K562 (cell line): ENCODE measurements at regions not wholly inside any gene's neighbourhood (a gene's known extent, or its start where the extent isn't known, plus 50 kb on each side); places are given as distances from the start of the nearest gene placed in this dataset.

Source experiments
- ATAC-seq: fragments of 200-7000 bp; cut with Tn5 transposase; 3 replicates; pipeline ENCODE4 v1.9.1; 2020; ENCODE audit warnings: moderate library complexity
- BruUV-seq: library from RNA; stranded (reverse); fragments of 400-500 nt; replicated peaks from 2 replicates; lab custom pipeline; 2021; lab: Mats Ljungman, UMichigan
- CTCF ChIA-PET: fragments of 300-600 bp; formaldehyde crosslinking; extraction: SDS; loops from one replicate; lab custom pipeline; 2021; ENCODE audit warnings: low intra/inter-chr PET ratio; lab: Yijun Ruan, JAX
- POLR2A ChIA-PET: fragments of 300-600, 350-650 bp; sonication (Branson Sonifier 250); formaldehyde crosslinking; extraction: SDS; loops from one replicate; lab custom pipeline; 2021; ENCODE audit warnings: antibody characterized with exemption, inconsistent platforms; lab: Yijun Ruan, JAX
- DNase-seq, 4 experiments: peaks; one replicate each; pipeline versions ENCODE4 v3.0.0 to v3.0.0-alpha.2; 2011 to 2018; ENCODE audit warnings: low spot score in 3 of 4, mixed read lengths in 3 of 4; ENCODE audit errors: extremely low read depth in 1 of 4
- FAIRE-seq: peaks from 2 replicates; lab custom pipeline; 2011; peaks lifted over from hg19 to GRCh38; lab: Jason Lieb, UNC
- H2AFZ ChIP-seq: 2 replicates; pipeline ENCODE4 v1.6.0; 2011; ENCODE audit warnings: low read depth, low read length, control low read depth, inconsistent platforms
- H3K27ac ChIP-seq: fragments of 200-600 bp; 3 replicates; pipeline ENCODE4 v1.8.0; 2011; ENCODE audit warnings: low read depth, mild to moderate bottlenecking, control low read depth, inconsistent platforms, low read length, moderate library complexity, mixed read lengths; ENCODE audit errors: extremely low read depth
- H3K27me3 ChIP-seq, 2 experiments: fragments of 300-600 bp in 1 of 2; 2 replicates in 1 of 2; 3 replicates in 1 of 2; pipeline versions ENCODE4 v1.6.0 to v1.8.0; 2011; ENCODE audit warnings: inconsistent platforms in 2 of 2, low read length in 2 of 2, mild to moderate bottlenecking in 1 of 2, mixed read lengths in 1 of 2, moderate library complexity in 1 of 2; ENCODE audit not compliant: control insufficient read depth in 2 of 2, insufficient read depth in 2 of 2
- H3K36me3 ChIP-seq: fragments of 300-600 bp; 3 replicates; pipeline ENCODE4 v1.8.0; 2011; ENCODE audit warnings: mild to moderate bottlenecking, low read length, inconsistent platforms; ENCODE audit not compliant: control insufficient read depth, insufficient read depth
- H3K4me1 ChIP-seq, 2 experiments: fragments of 200-600 bp in 1 of 2; replicated peaks in 1 of 2; 2 replicates in 1 of 2; 3 replicates in 1 of 2; pipeline versions ENCODE4 v1.5.1 to v1.8.0; 2011; ENCODE audit warnings: inconsistent platforms in 2 of 2, low read length in 2 of 2, mild to moderate bottlenecking in 1 of 2, mixed read lengths in 1 of 2, moderate library complexity in 1 of 2; ENCODE audit not compliant: control insufficient read depth in 2 of 2, insufficient read depth in 2 of 2
- H3K4me2 ChIP-seq: 2 replicates; pipeline ENCODE4 v1.6.1; 2011; ENCODE audit warnings: low read length, control low read depth, inconsistent platforms, mixed read lengths; ENCODE audit not compliant: insufficient read depth
- H3K4me3 ChIP-seq: fragments of 200-600 bp; sonication (generic), shearing (Covaris generic); 2 replicates; pipeline ENCODE4 v1.5.1; 2016; ENCODE audit warnings: control low read depth, inconsistent platforms
- H3K79me2 ChIP-seq: fragments of 200-600 bp; 3 replicates; pipeline ENCODE4 v1.8.0; 2011; ENCODE audit warnings: low read length, inconsistent platforms; ENCODE audit not compliant: control insufficient read depth, insufficient read depth
- H3K9ac ChIP-seq, 2 experiments: 2 replicates each; pipeline versions ENCODE4 v1.6.0 to v1.6.1; 2011; ENCODE audit warnings: low read depth in 2 of 2, low read length in 2 of 2, control low read depth in 1 of 2, inconsistent platforms in 1 of 2, mild to moderate bottlenecking in 1 of 2, mixed read lengths in 1 of 2; ENCODE audit not compliant: insufficient read depth in 1 of 2
- H3K9me1 ChIP-seq: one replicate; pipeline ENCODE4 v1.6.0; 2011; ENCODE audit warnings: inconsistent platforms, mild to moderate bottlenecking, low read length, moderate library complexity; ENCODE audit not compliant: control insufficient read depth, insufficient read depth
- H3K9me3 ChIP-seq: replicated peaks from 2 replicates; pipeline ENCODE4 v1.5.1; 2011; ENCODE audit warnings: low read depth, low read length, inconsistent platforms; ENCODE audit not compliant: control insufficient read depth, insufficient read depth
- H4K20me1 ChIP-seq: replicated peaks from 2 replicates; pipeline ENCODE4 v1.6.1; 2011; ENCODE audit warnings: low read length, inconsistent platforms, mixed read lengths; ENCODE audit not compliant: control insufficient read depth, insufficient read depth
- ARID3A ChIP-seq: IDR thresholded peaks from 2 replicates; pipeline ENCODE4 v1.6.1; 2012; ENCODE audit warnings: low read depth, low read length, improper control_type of control experiment, borderline replicate concordance
- DNMT1 ChIP-seq: fragments of 450-650 bp; IDR thresholded peaks from 2 replicates; pipeline ENCODE4 v1.6.1; 2016; ENCODE audit warnings: antibody characterized with exemption, mild to moderate bottlenecking
- NCOA4 ChIP-seq: fragments of 450-650 bp; IDR thresholded peaks from 2 replicates; pipeline ENCODE4 v1.6.1; 2018; ENCODE audit warnings: mild to moderate bottlenecking; ENCODE audit not compliant: partially characterized antibody
- SNAPC5 ChIP-seq: fragments of 250-450 bp; sonication (Bioruptor Pico); IDR thresholded peaks from 2 replicates; pipeline ENCODE4 v1.8.0; 2021; ENCODE audit warnings: moderate library complexity, mild to moderate bottlenecking, inconsistent platforms
- TBL1XR1 ChIP-seq, 2 experiments: IDR thresholded peaks; 2 replicates each; pipeline ENCODE4 v1.6.1; 2012; ENCODE audit warnings: improper control_type of control experiment in 2 of 2, low read length in 2 of 2, mild to moderate bottlenecking in 1 of 2
- WGBS: fragments of 100-300 bp; shearing (Covaris generic); methylation state at CpG from one replicate; pipeline ENCODE4 v1.1.6; 2016; ENCODE audit warnings: low coverage, mixed read lengths; ENCODE audit not compliant: insufficient coverage; ENCODE audit errors: missing lambda C conversion rate; 5-methylcytosine and 5-hydroxymethylcytosine counted together
- in situ Hi-C: fragments of 300-500 bp; cut with MboI; formaldehyde crosslinking; loops from 4 replicates; pipeline ENCODE4 v1.15.0; 2018; ENCODE audit warnings: inconsistent platforms, mixed read lengths
- intact Hi-C: fragments of 100-400 bp; cut with micrococcal nuclease; formaldehyde crosslinking; loops from 2 replicates; pipeline ENCODE4 v1.14.2; 2022
- TF ChIP-seq, protein P1 (sequence below), 2 experiments: fragments of 450-650 bp; IDR thresholded peaks; 2 replicates each; pipeline ENCODE4 v1.6.1; 2018; ENCODE audit warnings: mild to moderate bottlenecking in 2 of 2, low read depth in 1 of 2; ENCODE audit not compliant: partially characterized antibody in 2 of 2
- TF ChIP-seq, protein P2 (sequence below): fragments of 450-650 bp; IDR thresholded peaks from 2 replicates; pipeline ENCODE4 v1.6.1; 2016; ENCODE audit warnings: borderline replicate concordance

- Histone ChIP-seq H3K36me3 (no peaks in the 10 kb centered on the region), H3K9me3 (no peaks in the 10 kb centered on the region), H3K9ac (no peak overlapping the region), H4K20me1 (no peaks in the 10 kb centered on the region), H3K4me2 (no peak overlapping the region), H3K27me3 (no peaks in the 10 kb centered on the region), H3K4me3 (no peak overlapping the region), H2AFZ (no peak overlapping the region), H3K79me2 (no peaks in the 10 kb centered on the region), H3K27ac (no peak overlapping the region), H3K9me1 (no peaks in the 10 kb centered on the region), H3K4me1 (no peaks in the 10 kb centered on the region)
- in situ Hi-C loops, result no loop called here
- 0% methylated on average over 2 of the region's 2 CpGs for WGBS
- TF ChIP-seq DNMT1, result no peak
- TF ChIP-seq ARID3A, result no peak
- ATAC-seq (no peak), DNase-seq (no peak), FAIRE-seq (no peak)
- intact Hi-C loops, result no loop called here
- BruUV-seq, result no TSS peak
- POLR2A ChIA-PET, result no interaction called here
- CTCF ChIA-PET, result no interaction called here
These were observed 433.9 kb upstream of the ZNF608 start for GRCh38 chr5:125180231-125180829.

DNA sequence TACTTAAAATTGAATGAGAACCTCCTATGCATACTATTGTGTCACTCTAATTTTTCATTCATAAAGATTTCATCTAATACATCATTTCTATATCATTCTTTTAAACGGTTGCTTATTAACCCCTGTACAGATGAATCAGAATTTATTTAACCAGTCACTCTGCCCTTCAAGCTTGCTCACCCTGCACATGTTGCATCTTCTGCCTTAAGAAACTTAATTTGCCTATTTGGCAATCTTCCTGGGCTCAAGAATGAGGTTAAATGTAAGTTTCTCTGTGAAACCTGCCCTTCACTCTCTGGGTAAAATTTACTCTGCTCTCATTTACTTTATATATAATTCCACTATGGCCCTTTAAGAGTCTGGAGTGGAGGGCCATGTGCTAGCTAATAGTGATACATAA lies 434.7 kb upstream of the ZNF608 start:
- no peaks in the 10 kb centered on the region for H3K9me3 ChIP-seq
- in situ Hi-C loops, result no loop called here
- no peaks in the 10 kb centered on the region for H3K4me1 ChIP-seq
- intact Hi-C loops, result no loop called here
- no peaks in the 10 kb centered on the region for H3K27me3 ChIP-seq
- ATAC-seq, result no peak
- 0% methylated on average over 1 of the region's 1 CpG for WGBS
- ChIA-PET CTCF (no interaction called here), POLR2A (no interaction called here)
- H4K20me1 ChIP-seq, result no peaks in the 10 kb centered on the region
- no peak for FAIRE-seq
- no peak overlapping the region for H3K4me2 ChIP-seq
- H3K27ac ChIP-seq, result no peak overlapping the region
- H3K4me3 ChIP-seq, result no peak overlapping the region
- no peak for DNase-seq
- H3K9me1 ChIP-seq, result no peaks in the 10 kb centered on the region
- no TSS peak for BruUV-seq
- H2AFZ ChIP-seq, result no peak overlapping the region
- no peaks in the 10 kb centered on the region for H3K79me2 ChIP-seq
- no peak overlapping the region for H3K9ac ChIP-seq
- no peaks in the 10 kb centered on the region for H3K36me3 ChIP-seq
- TF ChIP-seq, protein P1, sequence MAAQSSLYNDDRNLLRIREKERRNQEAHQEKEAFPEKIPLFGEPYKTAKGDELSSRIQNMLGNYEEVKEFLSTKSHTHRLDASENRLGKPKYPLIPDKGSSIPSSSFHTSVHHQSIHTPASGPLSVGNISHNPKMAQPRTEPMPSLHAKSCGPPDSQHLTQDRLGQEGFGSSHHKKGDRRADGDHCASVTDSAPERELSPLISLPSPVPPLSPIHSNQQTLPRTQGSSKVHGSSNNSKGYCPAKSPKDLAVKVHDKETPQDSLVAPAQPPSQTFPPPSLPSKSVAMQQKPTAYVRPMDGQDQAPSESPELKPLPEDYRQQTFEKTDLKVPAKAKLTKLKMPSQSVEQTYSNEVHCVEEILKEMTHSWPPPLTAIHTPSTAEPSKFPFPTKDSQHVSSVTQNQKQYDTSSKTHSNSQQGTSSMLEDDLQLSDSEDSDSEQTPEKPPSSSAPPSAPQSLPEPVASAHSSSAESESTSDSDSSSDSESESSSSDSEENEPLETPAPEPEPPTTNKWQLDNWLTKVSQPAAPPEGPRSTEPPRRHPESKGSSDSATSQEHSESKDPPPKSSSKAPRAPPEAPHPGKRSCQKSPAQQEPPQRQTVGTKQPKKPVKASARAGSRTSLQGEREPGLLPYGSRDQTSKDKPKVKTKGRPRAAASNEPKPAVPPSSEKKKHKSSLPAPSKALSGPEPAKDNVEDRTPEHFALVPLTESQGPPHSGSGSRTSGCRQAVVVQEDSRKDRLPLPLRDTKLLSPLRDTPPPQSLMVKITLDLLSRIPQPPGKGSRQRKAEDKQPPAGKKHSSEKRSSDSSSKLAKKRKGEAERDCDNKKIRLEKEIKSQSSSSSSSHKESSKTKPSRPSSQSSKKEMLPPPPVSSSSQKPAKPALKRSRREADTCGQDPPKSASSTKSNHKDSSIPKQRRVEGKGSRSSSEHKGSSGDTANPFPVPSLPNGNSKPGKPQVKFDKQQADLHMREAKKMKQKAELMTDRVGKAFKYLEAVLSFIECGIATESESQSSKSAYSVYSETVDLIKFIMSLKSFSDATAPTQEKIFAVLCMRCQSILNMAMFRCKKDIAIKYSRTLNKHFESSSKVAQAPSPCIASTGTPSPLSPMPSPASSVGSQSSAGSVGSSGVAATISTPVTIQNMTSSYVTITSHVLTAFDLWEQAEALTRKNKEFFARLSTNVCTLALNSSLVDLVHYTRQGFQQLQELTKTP (IDR thresholded peaks at IDR 0.05; ENCODE audit: low read depth in 1 of 2, partially characterized antibody in 2 of 2), result no peak
- TF ChIP-seq NCOA4, result no peak
- TF ChIP-seq, protein P2, sequence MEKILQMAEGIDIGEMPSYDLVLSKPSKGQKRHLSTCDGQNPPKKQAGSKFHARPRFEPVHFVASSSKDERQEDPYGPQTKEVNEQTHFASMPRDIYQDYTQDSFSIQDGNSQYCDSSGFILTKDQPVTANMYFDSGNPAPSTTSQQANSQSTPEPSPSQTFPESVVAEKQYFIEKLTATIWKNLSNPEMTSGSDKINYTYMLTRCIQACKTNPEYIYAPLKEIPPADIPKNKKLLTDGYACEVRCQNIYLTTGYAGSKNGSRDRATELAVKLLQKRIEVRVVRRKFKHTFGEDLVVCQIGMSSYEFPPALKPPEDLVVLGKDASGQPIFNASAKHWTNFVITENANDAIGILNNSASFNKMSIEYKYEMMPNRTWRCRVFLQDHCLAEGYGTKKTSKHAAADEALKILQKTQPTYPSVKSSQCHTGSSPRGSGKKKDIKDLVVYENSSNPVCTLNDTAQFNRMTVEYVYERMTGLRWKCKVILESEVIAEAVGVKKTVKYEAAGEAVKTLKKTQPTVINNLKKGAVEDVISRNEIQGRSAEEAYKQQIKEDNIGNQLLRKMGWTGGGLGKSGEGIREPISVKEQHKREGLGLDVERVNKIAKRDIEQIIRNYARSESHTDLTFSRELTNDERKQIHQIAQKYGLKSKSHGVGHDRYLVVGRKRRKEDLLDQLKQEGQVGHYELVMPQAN, result no peak
- TF ChIP-seq SNAPC5 (CRISPR knock-in tag), result no peak
- TF ChIP-seq TBL1XR1 (IDR thresholded peaks at IDR 0.05; ENCODE audit: low read length in 2 of 2), result no peak
